CD4-positive, alpha-beta memory T cell (primary cell): ENCODE measurements at regions not wholly inside any gene's neighbourhood (a gene's known extent, or its start where the extent isn't known, plus 50 kb on each side); places are given as distances from the start of the nearest gene placed in this dataset.
"Not testable (repeated sequence)": the region's sequence is repeated elsewhere in the genome, so short reads cannot be mapped to it uniquely, and the experiment has no call there.

Experiments used
- CTCF ChIA-PET: fragments of 350-600 bp; sonication (Branson Sonifier 250); formaldehyde crosslinking; loops from one replicate; lab custom pipeline; 2021; ENCODE audit warnings: inconsistent platforms; ENCODE audit not compliant: partially characterized antibody; lab: Charles Lee
- POLR2A ChIA-PET: fragments of 350-600 bp; sonication (Branson Sonifier 250); formaldehyde crosslinking; loops from one replicate; lab custom pipeline; 2021; ENCODE audit not compliant: partially characterized antibody; lab: Charles Lee
- DNase-seq, 5 donors: peaks; one replicate each; pipeline versions ENCODE4 v3.0.0 to v3.0.0-alpha.2; 2020 to 2022; ENCODE audit warnings: mixed read lengths in 1 of 5
- H3K27ac ChIP-seq: one replicate; pipeline ENCODE4 v1.7.0; 2013; ENCODE audit warnings: low read depth, low read length
- H3K27me3 ChIP-seq: 2 replicates; pipeline ENCODE4 v1.7.0; 2013; ENCODE audit warnings: mild to moderate bottlenecking, low read length, moderate library complexity; ENCODE audit not compliant: insufficient read depth
- H3K36me3 ChIP-seq: 2 replicates; pipeline ENCODE4 v1.7.0; 2013; ENCODE audit warnings: mild to moderate bottlenecking, low read length, moderate library complexity; ENCODE audit not compliant: insufficient read depth
- H3K4me1 ChIP-seq: 2 replicates; pipeline ENCODE4 v1.7.0; 2013; ENCODE audit warnings: mild to moderate bottlenecking, low read length, moderate library complexity; ENCODE audit not compliant: insufficient read depth
- H3K4me3 ChIP-seq, 2 donors: one replicate each; pipeline ENCODE4 v1.7.0; 2013; ENCODE audit warnings: low read length in 2 of 2, mild to moderate bottlenecking in 1 of 2
- H3K9me3 ChIP-seq, 2 donors: one replicate each; pipeline ENCODE4 v1.7.0; 2013; ENCODE audit warnings: low read length in 2 of 2, control low read depth in 1 of 2; ENCODE audit not compliant: control insufficient read depth in 1 of 2
- H3K27ac Mint-ChIP-seq, 7 donors: one replicate each; pipeline ENCODE4 v1.8.0; 2020 to 2021; ENCODE audit warnings: mixed read lengths in 7 of 7, mild to moderate bottlenecking in 6 of 7, inconsistent platforms in 3 of 7, moderate library complexity in 3 of 7
- H3K27me3 Mint-ChIP-seq, 2 donors: one replicate each; pipeline ENCODE4 v1.8.0; 2020 to 2021; ENCODE audit warnings: mixed read lengths in 2 of 2
- H3K36me3 Mint-ChIP-seq, 2 donors: one replicate each; pipeline ENCODE4 v1.8.0; 2020 to 2021; ENCODE audit warnings: mixed read lengths in 2 of 2, inconsistent platforms in 1 of 2, mild to moderate bottlenecking in 1 of 2
- H3K4me1 Mint-ChIP-seq, 4 donors: one replicate each; pipeline ENCODE4 v1.8.0; 2020 to 2021; ENCODE audit warnings: mixed read lengths in 4 of 4, mild to moderate bottlenecking in 1 of 4
- H3K4me3 Mint-ChIP-seq, 8 donors: one replicate each; pipeline ENCODE4 v1.8.0; 2020 to 2021; ENCODE audit warnings: mixed read lengths in 8 of 8, mild to moderate bottlenecking in 7 of 8, moderate library complexity in 6 of 8, inconsistent platforms in 3 of 8
- H3K9me3 Mint-ChIP-seq, 8 donors: one replicate each; pipeline ENCODE4 v1.8.0; 2020 to 2021; ENCODE audit warnings: mixed read lengths in 8 of 8, mild to moderate bottlenecking in 5 of 8, inconsistent platforms in 3 of 8, moderate library complexity in 1 of 8
- intact Hi-C: fragments of 100-400 bp; cut with micrococcal nuclease; formaldehyde crosslinking; loops from one replicate; pipeline ENCODE4 v1.15.1; 2023

DNA sequence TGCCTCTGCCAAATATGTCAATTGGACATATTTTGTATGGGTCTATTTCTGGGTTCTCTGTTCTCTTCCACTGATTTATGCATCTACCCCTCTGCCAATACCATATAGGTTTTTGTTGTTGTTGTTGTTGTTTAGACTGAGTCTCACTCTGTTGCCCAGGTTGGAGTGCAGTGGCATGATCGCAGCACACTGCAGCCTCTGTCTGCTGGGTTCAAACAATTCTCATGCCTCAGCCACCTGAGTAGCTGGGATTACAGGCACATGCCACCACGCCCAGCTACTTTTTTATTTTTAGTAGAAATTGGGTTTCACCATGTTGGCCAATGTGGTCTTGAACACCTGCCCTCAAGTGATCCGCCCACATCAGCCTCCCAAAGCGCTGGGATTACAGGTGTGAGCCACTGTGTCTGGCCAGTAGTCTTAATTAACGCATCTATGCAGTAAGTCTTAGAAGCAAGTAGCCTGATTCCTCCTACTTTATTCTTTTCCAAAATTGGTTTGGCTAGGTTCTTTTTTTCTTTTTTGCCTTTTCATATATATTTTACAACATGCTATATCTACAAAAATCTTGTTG, 103.5 kb downstream of the PRR15 start:
- intact Hi-C loops, H3K36me3 Mint-ChIP-seq, POLR2A ChIA-PET, H3K4me1 Mint-ChIP-seq, H3K36me3 ChIP-seq, CTCF ChIA-PET, H3K4me1 ChIP-seq, H3K9me3 Mint-ChIP-seq, H3K27ac Mint-ChIP-seq, H3K27me3 ChIP-seq, H3K4me3 ChIP-seq, H3K4me3 Mint-ChIP-seq, H3K27ac ChIP-seq, DNase-seq, H3K27me3 Mint-ChIP-seq, H3K9me3 ChIP-seq: not testable (repeated sequence)

DNA sequence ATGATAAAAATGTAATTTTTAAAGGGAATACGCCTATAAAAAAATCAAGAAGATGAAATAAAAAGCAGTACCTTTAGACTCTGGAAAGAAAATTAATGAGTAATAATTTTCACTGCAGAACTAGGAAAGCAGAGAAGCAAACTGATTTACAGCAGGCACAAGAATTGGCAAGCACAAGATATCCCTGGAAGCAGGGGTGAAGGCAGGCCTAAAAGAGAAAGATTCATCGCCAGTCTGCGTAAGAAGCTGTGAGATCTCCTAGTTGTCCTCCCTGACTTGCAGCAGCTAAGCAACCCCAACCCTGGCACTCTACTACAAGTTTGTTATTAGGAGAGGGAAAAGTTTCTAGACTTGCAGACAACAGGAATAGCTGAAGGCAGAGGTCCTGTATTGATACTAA, 107.7 kb downstream of the PRR15 start:
- H3K9me3 Mint-ChIP-seq, intact Hi-C loops, POLR2A ChIA-PET, H3K27me3 ChIP-seq, H3K36me3 Mint-ChIP-seq, H3K36me3 ChIP-seq, H3K4me1 Mint-ChIP-seq, DNase-seq, H3K27me3 Mint-ChIP-seq, H3K4me1 ChIP-seq, H3K27ac Mint-ChIP-seq, CTCF ChIA-PET, H3K4me3 Mint-ChIP-seq, H3K27ac ChIP-seq, H3K9me3 ChIP-seq, H3K4me3 ChIP-seq: not testable (repeated sequence)

DNA sequence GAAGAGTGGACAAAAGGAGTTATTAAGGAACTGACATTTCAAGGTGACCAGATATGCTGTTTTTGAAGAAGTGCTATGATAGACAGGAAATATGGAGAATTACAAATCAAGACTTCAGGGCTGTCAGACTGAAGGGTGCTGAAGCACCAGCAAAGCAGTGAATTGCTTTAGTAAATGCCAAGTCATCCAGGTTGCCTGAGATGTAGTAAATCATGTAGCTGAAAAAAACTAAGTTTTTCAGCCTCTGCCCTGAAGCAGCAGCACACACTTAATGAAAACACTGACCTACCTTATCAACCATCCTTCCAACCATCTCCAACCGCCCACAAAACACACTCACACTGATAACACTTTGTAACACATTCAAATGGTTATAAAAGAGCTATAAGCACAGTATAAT, 110.0 kb downstream of the PRR15 start:
- H3K4me1 ChIP-seq, H3K9me3 Mint-ChIP-seq, intact Hi-C loops: not testable (repeated sequence)

DNA sequence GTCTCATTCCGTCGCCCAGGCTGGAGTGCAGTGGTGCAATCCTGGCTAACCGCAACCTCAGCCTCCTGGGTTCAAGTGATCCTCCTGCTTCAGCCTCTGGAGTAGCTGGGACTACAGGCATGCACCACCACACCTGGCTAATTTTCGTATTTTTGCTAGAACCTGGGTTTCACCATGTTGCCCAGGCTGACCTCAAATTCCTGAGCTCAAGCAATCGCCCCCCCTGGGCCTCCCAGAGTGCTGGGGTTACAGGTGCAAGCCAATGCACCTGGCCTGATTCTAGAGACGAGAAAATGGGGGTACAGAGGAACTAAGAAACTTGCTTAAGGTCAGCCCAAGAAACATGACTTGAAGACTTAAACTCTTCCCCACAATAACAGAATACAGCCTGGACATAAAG, 111.0 kb downstream of the PRR15 start:
- H3K36me3 ChIP-seq, H3K27me3 ChIP-seq, intact Hi-C loops, H3K9me3 Mint-ChIP-seq, POLR2A ChIA-PET, H3K27ac Mint-ChIP-seq, DNase-seq, H3K27me3 Mint-ChIP-seq, H3K4me3 ChIP-seq, H3K4me1 ChIP-seq, CTCF ChIA-PET, H3K4me3 Mint-ChIP-seq, H3K27ac ChIP-seq, H3K4me1 Mint-ChIP-seq, H3K9me3 ChIP-seq, H3K36me3 Mint-ChIP-seq: not testable (repeated sequence)

More for the DNA sequence above, 110.0 kb downstream of the PRR15 start:
- H3K4me3 ChIP-seq, H3K27me3 ChIP-seq, H3K4me3 Mint-ChIP-seq, H3K27ac Mint-ChIP-seq, DNase-seq, CTCF ChIA-PET, H3K4me1 Mint-ChIP-seq, H3K27ac ChIP-seq, POLR2A ChIA-PET, H3K36me3 Mint-ChIP-seq, H3K36me3 ChIP-seq, H3K9me3 ChIP-seq, H3K27me3 Mint-ChIP-seq: not testable (repeated sequence)

DNA sequence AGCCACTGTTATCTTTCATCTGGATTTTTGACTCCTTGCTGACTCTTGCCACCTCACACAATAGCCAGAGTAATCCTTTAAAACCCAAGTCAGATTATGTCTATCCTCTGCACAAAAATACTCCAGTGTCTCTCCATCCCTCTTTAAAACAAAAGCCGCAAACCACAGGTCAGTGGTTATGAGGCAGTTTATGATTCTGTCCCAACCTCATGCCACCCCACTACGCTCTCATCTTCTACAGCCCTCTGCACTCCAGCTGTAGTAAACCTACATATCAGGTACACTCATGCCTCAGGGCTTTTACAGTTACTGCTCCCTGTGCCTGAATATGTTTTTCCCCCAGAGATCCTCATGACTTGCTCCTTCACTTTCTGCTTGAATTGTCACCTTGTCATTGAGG, 113.6 kb downstream of the PRR15 start:
- CTCF ChIA-PET, H3K36me3 Mint-ChIP-seq, H3K4me3 ChIP-seq, H3K27ac Mint-ChIP-seq, H3K9me3 Mint-ChIP-seq, intact Hi-C loops, POLR2A ChIA-PET, H3K27me3 ChIP-seq, H3K4me3 Mint-ChIP-seq, H3K4me1 ChIP-seq, H3K4me1 Mint-ChIP-seq, H3K27ac ChIP-seq, H3K36me3 ChIP-seq, DNase-seq, H3K9me3 ChIP-seq: not testable (repeated sequence)
- peaks cover 8 to 12% of the 10 kb centered on the region in 2 donors for H3K27me3 Mint-ChIP-seq

DNA sequence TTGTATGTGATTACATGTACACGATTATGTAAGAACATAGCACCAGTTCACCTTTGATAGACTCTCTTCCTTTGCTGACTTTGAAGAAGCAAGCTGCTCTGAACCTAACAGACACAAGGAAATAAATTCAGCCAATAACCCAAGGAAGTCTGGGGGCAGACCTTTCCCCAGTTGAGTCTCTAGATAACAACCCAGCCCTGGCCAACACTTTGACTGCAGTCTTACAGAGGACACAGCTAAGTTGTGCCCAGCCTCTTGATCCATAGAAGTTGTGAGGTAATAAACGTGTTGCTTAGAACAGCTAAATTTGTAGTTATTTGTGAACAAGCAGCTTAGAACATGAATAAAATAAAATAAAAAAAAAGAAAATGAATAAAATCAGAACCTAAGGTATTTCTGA, 116.3 kb downstream of the PRR15 start:
- H3K27ac Mint-ChIP-seq, H3K27me3 ChIP-seq, intact Hi-C loops, H3K27ac ChIP-seq, H3K9me3 Mint-ChIP-seq, H3K4me3 ChIP-seq, H3K36me3 Mint-ChIP-seq, H3K4me1 Mint-ChIP-seq, H3K4me3 Mint-ChIP-seq, H3K4me1 ChIP-seq, POLR2A ChIA-PET, H3K9me3 ChIP-seq, H3K36me3 ChIP-seq, DNase-seq, CTCF ChIA-PET: not testable (repeated sequence)
- H3K27me3 Mint-ChIP-seq, result peaks cover 10 to 12% of the 10 kb centered on the region in 2 donors

DNA sequence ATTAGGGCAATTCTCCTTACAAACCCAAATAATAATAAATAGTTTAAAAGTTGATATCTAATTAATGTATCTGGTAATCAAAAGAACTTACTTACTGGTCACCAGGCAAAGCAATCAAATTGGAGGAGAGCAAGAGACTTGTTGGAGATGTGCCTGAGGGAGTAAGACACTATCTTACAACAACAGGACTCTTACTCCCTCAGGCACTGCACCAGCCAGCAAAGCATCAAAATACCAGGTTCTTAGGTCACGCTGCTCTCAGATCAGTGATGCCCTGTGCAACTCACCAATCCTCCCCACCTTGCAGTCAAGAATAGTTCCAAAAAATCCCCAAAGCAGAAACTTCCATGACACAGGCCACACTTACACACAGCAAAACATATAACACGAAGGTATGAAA, 117.0 kb downstream of the PRR15 start:
- H3K9me3 Mint-ChIP-seq, H3K36me3 Mint-ChIP-seq, intact Hi-C loops, H3K27me3 ChIP-seq, H3K27ac ChIP-seq, H3K4me1 Mint-ChIP-seq, H3K4me3 ChIP-seq, POLR2A ChIA-PET, H3K36me3 ChIP-seq, H3K4me3 Mint-ChIP-seq, H3K9me3 ChIP-seq, CTCF ChIA-PET, H3K4me1 ChIP-seq, H3K27me3 Mint-ChIP-seq, DNase-seq, H3K27ac Mint-ChIP-seq: not testable (repeated sequence)

DNA sequence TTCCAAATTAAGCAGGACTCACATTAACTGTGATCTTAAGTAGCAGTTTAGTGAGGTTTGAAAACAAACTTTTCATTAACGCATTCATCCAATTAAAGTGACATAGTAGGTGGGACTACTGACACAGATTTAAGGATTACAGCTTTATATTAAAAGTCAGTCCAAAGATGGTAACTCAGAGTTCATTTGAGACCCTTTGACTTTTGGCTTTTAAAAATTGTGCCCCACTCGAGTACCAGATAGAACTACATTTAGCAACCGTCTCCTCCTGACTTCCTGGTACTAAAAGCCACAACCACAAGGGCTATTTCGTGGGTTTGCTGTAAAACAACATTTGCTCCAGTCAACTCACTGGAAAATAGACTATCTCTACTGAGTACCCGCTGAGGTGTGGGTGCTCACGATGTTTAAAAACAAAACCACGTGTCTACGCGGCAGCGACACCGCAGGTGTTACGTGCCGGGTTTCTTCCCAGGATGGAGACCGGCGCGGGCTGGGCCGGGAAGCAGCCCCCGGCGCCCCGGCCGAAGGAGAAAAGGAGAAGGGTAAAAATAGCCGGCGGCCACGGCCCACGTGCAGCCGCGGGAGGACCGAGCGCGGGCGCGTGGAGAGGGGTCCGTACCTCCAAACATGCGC, 120.6 kb downstream of the PRR15 start:
- H3K4me3 ChIP-seq, result peak overlapping the region in 1 of 2 donors; percentile 24
- H3K9me3 Mint-ChIP-seq, H3K36me3 Mint-ChIP-seq, H3K9me3 ChIP-seq, intact Hi-C loops, POLR2A ChIA-PET, CTCF ChIA-PET, H3K27me3 ChIP-seq, H3K4me1 ChIP-seq, H3K4me1 Mint-ChIP-seq, H3K27ac ChIP-seq, H3K36me3 ChIP-seq: not testable (repeated sequence)
- peak in 2 of 5 donors; percentile 0 to 5 for DNase-seq
- Mint-ChIP-seq H3K4me3 (peak overlapping the region; percentile 71 to 90 (median 86)), H3K27me3 (peaks cover 19 to 21% of the 10 kb centered on the region in 2 donors), H3K27ac (peak overlapping the region in 1 of 7 donors; percentile 81)
